ENCODE measurements at regions not wholly inside any gene's neighbourhood (a gene's known extent, or its start where the extent isn't known, plus 50 kb on each side); places are given as distances from the start of the nearest gene placed in this dataset.
A peak's percentile ranks its signal among the peaks of the same experiment; 100 is the strongest.

DNA sequence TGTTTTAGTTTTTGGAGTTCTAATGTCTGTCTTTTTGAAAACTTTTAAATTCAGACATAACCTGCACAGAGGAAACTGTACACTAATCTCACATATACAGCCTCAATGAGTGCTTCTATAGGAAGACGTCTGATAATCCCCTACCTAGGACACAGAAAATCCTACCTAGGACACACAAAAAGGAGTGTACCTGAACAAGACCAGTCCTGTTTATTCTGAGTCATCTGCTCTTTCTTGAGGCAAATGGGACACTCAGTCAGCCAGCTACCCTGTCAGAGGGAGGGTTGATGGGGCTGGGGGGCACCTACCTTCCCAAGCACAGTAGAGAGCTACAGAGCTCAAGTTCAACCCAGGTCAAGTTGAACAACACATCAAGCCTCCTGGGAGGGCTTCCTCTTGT lies 346.6 kb upstream of the NCAM1 start:
- TF ChIP-seq, protein P1, sequence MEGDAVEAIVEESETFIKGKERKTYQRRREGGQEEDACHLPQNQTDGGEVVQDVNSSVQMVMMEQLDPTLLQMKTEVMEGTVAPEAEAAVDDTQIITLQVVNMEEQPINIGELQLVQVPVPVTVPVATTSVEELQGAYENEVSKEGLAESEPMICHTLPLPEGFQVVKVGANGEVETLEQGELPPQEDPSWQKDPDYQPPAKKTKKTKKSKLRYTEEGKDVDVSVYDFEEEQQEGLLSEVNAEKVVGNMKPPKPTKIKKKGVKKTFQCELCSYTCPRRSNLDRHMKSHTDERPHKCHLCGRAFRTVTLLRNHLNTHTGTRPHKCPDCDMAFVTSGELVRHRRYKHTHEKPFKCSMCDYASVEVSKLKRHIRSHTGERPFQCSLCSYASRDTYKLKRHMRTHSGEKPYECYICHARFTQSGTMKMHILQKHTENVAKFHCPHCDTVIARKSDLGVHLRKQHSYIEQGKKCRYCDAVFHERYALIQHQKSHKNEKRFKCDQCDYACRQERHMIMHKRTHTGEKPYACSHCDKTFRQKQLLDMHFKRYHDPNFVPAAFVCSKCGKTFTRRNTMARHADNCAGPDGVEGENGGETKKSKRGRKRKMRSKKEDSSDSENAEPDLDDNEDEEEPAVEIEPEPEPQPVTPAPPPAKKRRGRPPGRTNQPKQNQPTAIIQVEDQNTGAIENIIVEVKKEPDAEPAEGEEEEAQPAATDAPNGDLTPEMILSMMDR (IDR thresholded peaks at IDR 0.05) = no peak
- no peak for TF ChIP-seq POLR2A (IDR thresholded peaks at IDR 0.05)
- WGBS, 4 donors = 91 to 100% (median 99%) methylated on average over 1 of the region's 1 CpG
- Histone ChIP-seq H3K4me3 (no peak overlapping the region), H3K27me3 (no peaks in the 10 kb centered on the region), H3K36me3 (no peaks in the 10 kb centered on the region), H3K4me1 (peaks cover 0 to 32% (median 23%) of the 10 kb centered on the region in 12 donors), H3K9me3 (no peaks in the 10 kb centered on the region), H3K27ac (no peak overlapping the region)
- no peak for ATAC-seq
- intact Hi-C loops (cut with DNase I) = no loop called here
- no peak for DNase-seq

DNA sequence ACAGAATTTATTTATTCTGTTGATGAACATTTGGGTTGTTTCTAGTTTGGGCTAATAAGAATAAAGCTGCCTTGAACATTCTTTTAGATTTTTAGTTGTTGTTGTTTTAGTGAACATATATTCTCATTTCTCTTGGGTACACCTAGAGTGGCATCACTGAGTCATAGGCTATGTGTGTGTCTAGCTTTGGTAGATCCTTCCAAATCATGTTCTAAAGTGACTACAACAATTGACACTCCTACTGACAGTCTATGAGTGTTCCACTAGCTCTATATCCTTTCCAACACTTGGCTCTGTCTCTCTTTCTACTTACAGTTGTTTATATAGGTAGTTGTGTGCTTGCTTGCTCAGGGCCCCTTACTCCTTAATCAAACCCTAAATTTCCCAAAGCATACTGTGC lies 346.0 kb upstream of the NCAM1 start:
- no peak for TF ChIP-seq POLR2A (IDR thresholded peaks at IDR 0.05)
- TF ChIP-seq, protein P1 (IDR thresholded peaks at IDR 0.05) = no peak
- Histone ChIP-seq H3K27me3 (no peaks in the 10 kb centered on the region), H3K27ac (no peak overlapping the region), H3K4me1 (peaks cover 0 to 31% (median 22%) of the 10 kb centered on the region in 12 donors), H3K36me3 (no peaks in the 10 kb centered on the region), H3K4me3 (no peak overlapping the region), H3K9me3 (no peaks in the 10 kb centered on the region)
- intact Hi-C loops (cut with DNase I) = no loop called here
- ATAC-seq (no peak), DNase-seq (no peak)

DNA sequence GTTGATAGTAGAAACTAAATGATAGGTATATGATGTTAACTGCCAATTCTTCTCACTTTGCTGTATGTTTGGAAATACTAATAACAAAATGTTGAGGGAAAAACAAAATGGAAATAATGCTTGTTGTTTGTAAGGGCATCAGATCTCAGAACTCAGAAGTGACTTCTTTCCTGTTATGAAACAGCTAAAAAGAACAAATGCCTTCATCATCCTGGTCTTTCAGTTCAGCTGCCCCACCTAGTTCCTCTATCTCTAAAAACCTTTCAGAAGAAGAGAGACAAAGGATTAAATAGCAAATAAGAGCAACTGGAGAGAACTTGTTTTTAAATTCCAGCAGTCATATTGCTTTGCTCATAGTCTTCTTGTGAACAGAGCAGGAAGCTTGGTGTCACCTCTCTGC lies 345.3 kb upstream of the NCAM1 start:
- no peaks in the 10 kb centered on the region for H3K9me3 ChIP-seq
- no peaks in the 10 kb centered on the region for H3K36me3 ChIP-seq
- peak overlapping the region in 1 of 12 donors; percentile 33 for H3K27ac ChIP-seq
- peaks cover 0 to 28% (median 17%) of the 10 kb centered on the region in 12 donors for H3K4me1 ChIP-seq
- no peak for TF ChIP-seq POLR2A (IDR thresholded peaks at IDR 0.05)
- TF ChIP-seq, protein P1 (IDR thresholded peaks at IDR 0.05) = no peak
- H3K27me3 ChIP-seq = no peaks in the 10 kb centered on the region
- DNase-seq = no peak
- intact Hi-C loops (cut with DNase I) = no loop called here
- no peak for ATAC-seq
- no peak overlapping the region for H3K4me3 ChIP-seq

DNA sequence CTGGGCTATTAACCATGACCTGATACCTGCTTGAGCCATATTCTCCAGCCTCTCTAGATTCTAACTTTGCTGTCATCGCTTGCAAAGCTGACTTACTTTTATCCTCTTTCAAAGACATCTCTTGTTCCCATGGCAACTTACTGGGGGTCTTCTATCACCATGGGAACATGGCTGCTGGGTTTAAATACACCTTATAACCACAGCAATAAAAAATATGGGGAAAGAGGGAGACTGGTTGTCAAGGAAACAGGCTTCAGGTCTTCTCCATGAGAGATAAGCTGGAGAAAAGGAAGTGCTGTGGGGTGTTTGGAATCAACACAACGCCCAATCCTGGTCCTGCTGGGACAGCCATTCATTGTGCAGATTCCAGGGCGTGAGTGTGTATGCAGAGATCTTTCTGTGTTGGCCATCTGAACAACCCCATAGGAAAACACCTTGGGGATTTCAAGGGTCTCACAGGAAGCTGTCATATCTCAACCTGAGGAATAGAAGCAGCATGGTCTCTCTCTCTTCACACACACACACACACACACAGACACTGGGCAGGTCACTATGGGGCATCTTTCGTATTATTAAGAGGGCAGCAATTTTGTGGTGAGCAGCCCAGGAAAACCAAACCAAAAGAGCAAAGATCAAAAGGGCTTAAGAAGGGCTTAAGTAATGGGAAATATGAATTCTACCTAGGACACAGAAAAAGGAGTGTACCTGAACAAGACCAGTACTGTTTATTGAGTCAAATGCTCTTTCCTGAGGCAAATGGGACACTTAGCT lies 344.7 kb upstream of the NCAM1 start:
- ATAC-seq (no peak), DNase-seq (no peak)
- Histone ChIP-seq H3K27me3 (no peaks in the 10 kb centered on the region), H3K27ac (peak overlapping the region in 1 of 12 donors; percentile 33), H3K4me3 (no peak overlapping the region), H3K9me3 (no peaks in the 10 kb centered on the region), H3K36me3 (no peaks in the 10 kb centered on the region), H3K4me1 (peaks cover 0 to 22% (median 12%) of the 10 kb centered on the region in 12 donors)
- intact Hi-C loops (cut with DNase I) = no loop called here
- 73 to 81% (median 80%) methylated on average over 4 of the region's 4 CpGs for WGBS, 4 donors
- no peak for TF ChIP-seq POLR2A (IDR thresholded peaks at IDR 0.05)
- TF ChIP-seq, protein P1 (IDR thresholded peaks at IDR 0.05) = no peak
